ENCODE measurements at regions not wholly inside any gene's neighbourhood (a gene's known extent, or its start where the extent isn't known, plus 50 kb on each side); places are given as distances from the start of the nearest gene placed in this dataset.

DNA sequence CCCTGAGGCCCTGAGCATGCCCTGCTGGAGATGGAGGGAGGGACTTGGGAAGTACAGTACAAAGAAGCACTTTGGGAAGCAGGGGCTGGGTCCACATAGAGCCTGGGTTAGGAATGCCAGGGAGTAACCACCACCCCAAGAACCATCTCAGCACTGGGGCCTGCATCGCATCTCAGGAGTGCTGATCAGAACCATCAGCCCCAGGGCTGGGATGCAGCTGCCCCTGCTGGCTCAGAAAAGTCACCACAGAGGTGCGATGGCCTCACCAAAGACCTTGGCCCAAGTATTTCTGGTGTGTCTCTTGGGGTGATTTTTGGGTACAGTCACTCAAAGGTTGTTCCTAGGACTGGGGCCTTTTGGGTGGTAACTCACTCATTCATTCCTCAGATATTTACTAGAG, 236.8 kb upstream of the MVB12B start:
- no peak for DNase-seq (ENCODE audit: low read depth in 3 of 3)

DNA sequence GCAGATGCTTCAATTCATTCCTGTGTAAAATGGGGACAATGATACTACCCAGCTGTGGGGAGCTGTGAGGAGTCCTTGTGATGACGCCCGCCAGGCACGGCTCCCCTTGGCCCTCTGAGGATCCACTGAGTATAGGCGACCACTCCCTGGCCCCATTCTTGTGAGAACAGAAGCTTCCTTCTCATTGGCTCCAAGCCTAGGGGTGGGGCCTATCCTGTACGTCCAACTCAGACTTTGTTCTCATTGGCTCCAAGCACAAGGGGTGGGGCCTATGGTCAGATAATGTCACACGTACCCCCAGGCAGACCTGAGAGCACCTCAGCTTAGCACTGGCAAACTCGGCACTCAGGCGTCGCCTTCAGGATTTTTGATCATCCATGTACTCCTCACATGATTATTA, 232.9 kb upstream of the MVB12B start:
- no peak for DNase-seq (ENCODE audit: low read depth in 3 of 3)

DNA sequence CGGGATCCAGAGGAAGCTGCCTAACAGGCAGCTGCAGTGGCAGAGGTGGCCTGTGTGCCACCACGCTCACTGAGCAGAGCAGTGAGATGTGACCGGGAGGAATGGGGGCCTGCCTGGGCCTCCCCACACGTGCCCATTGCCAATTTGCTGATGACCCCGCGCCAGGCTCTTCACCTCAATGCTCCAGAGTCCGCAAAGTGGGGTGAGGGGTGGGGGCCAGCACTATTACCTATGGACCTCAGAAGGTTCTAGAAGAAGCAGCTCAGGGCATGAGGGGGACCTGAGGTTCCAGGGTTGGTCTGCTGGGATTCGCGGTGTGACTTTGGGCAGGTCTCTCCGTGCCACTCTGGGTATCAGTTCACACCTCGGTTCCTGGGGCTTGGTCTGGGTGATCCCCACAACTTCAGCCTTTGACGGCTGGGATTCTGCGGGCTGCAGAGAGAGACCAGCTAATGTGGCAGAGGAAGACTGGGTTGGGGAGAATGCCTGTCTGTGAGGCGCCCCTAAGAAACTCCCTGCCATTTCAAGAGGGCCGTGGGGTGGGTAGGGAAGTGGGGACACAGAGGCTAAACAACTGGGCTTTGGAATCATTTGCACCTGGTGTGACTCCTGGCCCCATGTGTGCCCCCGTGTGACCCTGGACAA, 231.0 kb upstream of the MVB12B start:
- no peak for DNase-seq (ENCODE audit: low read depth in 3 of 3)

DNA sequence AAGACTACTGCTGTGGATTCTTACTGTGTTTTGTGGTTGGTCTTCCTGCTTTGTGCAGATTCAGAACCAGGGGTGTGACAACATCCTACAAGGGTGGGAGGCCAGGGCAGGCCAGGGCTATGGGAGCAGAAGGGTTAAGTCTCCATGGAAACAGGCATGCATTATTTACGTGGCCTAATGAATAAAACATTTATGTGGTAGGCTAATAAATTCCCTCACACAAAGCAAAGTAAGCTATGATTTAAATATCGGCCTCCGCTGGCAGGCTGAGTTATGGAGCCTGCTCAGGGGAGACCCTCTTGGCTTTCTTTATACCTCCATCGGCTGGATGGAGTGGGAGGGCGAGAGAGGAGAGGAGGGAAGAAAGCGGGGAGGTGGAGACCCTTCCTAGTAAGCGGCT, 230.3 kb upstream of the MVB12B start:
- DNase-seq (ENCODE audit: low read depth in 3 of 3), result no peak

DNA sequence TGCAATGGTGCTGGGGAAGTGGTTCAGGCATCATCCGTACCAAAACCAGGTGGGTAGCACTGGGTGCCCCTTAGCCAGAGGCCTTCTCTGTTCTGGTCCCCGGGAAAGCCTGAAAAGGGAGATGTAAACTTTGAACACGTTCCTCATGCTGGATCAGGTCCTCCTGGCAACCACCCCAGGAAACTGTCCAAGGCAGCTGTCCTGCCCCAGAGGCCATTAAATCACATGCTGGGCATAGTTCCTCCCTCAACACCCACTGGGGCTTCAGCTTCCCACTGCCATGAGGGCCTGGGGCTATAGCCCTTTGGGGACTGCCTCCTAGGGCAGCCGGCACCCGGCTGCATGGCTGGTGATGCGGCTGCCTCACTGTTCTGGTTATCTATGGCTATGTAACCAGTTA, 228.9 kb upstream of the MVB12B start:
- DNase-seq (ENCODE audit: low read depth in 3 of 3), result no peak

DNA sequence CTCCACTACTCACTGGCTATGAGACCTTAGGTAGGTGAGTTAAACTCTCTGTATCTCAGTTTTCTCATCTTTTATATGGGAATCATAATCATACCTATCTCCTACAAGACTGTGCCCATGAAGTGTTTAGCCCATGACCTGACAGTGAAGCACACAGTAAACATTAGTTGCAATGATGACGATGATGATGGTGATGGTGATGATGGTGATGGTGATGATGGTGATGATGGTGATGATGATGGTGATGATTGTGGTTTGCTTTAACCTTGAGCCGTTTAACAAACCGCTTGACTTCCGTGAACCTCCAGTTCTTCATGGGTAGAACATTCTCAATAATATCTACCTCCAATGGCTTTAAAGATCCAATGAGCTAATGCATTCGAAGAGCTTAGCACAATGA, 220.2 kb upstream of the MVB12B start:
- no peak for DNase-seq (ENCODE audit: low read depth in 3 of 3)

DNA sequence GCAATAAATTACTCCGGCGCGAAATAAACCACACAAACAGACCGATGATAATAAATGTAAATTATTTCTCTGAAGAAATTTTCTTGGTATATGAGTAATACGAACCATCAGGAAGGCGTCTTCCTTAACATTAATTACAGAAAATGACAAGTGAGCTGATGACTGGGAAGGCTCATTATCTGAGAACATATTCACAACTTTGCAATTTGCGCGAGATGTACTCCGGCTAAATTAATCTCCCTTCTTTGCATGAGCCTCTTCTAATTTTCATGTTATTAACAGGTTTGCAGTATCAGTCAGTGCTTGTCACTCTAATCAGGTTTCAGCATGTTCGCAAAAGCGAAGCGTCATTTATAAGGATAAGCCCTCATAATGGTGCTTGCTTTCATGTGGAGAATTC, 218.9 kb upstream of the MVB12B start:
- no peak for DNase-seq (ENCODE audit: low read depth in 3 of 3)

DNA sequence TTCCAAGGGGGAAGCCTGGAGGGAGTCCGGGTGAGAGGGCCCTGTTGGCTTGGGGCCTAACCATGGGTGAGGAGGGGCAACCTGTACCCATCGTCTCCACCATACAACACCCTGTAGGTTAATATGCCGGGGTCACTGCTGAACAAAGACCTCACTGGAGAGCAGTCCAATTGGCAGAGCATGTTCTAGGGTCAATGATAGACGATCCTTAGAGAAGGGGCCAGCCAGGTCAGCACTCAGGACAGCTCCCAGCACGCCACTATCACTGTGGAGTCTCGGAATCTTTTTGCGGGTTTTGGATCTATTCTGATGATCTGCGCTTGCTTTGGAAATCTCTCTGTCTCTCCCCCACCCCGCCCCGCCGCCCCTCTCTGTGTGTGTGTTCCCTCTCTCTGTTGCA, 218.4 kb upstream of the MVB12B start:
- no peak for DNase-seq (ENCODE audit: low read depth in 3 of 3)

DNA sequence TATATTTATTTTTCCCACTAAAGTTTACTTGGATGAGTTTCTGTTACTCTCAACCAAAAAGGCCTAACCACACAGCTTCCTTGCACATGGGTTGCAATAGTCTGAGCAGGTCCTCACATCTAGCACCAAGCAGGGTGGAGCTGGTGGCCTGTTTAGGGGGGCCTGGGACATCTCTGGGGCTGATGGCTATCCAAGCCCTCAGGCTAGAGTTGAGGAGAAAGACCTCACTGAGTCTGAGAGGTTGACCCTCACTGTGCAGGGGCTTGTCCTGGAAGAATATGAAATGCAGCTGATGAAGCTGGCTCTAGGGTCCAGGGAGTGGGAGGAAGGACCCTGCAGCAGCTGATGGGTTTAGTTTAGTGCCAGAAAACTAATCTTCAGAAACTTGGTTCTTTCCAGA, 217.1 kb upstream of the MVB12B start:
- DNase-seq (ENCODE audit: low read depth in 3 of 3), result no peak

DNA sequence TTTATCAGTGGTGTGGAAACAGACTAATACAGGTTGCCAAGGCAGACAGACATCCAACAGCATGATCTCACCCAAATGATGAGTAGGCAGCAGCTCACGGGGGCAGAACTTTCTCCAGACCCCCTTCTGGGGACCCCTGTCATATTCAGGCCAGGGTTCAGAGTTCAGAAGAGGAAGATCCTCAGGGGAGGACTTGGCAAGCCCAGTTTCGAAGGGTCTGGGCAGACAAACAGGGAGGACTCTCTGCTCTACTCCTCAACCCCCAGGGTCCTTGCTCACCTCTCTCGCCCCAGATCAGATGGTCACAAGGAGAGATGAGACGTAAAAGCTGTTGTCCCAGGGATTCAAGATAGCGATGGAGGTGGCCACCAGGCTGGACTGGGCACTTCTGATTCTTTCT, 215.1 kb upstream of the MVB12B start:
- DNase-seq (ENCODE audit: low read depth in 3 of 3), result no peak

DNA sequence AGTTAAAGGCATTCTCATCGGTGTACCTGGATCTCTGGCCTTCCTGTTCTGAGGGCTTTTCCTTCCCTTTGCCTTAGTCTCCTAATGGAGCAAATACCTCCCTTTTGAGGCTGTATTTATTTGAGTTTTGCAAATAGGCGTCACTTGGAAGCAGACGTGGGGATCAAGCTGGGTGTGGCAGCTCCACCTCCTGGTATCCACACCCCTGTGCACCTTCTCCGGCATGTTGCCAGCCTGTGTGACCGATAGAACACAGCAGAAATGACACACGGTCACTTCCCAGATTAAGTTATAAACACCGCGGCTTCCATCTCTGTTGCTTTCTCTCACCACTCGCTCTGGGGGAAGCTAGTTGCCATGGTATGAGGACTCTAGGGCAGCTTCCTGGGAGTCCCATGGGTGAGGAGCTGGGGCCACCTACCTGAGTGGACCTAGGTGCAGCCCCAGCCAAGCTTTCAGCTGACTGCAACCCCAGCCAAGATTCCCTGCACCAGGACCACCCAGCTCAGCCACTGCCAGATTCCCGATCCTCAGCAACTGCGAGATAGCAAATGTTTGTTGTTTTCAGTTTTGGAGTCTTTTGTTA, 214.4 kb upstream of the MVB12B start:
- no peak for DNase-seq (ENCODE audit: low read depth in 3 of 3)

DNA sequence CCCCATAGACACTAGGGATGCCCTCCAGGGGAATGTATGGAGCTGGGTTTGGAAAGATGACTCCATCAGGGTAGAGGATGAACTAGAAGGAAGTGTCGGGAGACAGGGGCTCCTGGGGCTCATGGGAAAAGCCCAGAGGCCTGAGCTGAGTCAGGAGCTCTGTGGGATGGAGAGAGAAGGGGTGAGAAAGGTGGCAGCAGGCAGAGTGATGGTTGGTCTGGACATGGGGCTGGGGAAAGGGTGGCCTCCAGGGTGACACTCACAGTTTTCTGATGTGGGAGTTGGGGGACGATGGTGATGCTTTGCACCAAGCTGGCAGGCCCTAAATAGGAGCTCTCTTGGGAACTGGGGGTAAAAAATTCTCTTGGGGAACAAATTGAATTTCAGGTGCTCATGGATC, 213.5 kb upstream of the MVB12B start:
- DNase-seq (ENCODE audit: low read depth in 3 of 3), result no peak

DNA sequence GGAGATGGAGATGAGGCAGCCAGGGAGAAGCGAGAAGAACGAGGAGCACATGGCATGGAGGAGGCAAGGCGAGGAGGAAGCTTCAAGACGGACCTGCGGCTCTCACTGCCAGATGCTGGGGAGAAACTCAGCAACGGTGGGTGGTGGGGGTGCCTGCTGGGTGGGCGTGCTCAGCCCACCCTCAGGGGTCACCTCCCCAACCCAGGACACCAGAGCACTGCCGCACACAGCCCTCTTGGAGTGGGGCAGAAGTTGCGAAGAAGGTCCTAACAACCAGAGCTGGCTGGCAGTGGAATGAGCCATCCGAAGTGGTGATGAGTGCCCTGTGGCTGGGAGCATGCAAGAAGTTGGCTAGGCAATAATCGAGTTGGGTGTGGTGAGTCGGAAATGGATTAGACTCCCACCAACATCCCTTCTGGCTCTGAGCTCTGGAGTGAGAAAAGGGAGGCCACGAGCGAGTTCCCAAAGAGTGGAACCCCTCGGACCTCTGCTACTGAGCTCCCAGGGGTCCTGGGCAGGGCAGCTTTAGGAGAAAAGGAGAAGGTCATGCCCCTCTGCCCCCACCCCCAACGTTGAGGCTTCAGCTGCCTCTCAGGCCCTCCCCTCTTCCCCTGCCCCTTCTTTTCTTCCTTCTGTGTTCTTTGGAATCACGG, 212.7 kb upstream of the MVB12B start:
- no peak for DNase-seq (ENCODE audit: low read depth in 3 of 3)

DNA sequence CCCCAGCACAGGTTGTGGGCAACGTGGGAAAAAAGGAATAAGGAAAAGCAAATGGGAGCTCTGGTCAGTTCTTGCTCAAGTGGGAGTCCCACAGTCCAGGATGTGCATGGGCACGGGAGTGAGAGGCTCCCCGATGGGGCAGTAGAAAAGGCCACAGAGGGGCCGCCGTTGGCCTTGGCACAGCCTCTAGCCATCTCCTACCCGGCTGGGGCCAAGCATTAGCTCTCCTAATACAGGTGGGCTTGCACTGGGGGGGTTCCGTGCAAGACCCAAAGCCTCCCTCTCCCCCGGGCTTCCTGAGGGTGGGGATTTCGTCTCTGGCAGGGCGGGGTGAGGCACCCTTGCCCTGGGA, 212.2 kb upstream of the MVB12B start:
- no peak for DNase-seq (ENCODE audit: low read depth in 3 of 3)

DNA sequence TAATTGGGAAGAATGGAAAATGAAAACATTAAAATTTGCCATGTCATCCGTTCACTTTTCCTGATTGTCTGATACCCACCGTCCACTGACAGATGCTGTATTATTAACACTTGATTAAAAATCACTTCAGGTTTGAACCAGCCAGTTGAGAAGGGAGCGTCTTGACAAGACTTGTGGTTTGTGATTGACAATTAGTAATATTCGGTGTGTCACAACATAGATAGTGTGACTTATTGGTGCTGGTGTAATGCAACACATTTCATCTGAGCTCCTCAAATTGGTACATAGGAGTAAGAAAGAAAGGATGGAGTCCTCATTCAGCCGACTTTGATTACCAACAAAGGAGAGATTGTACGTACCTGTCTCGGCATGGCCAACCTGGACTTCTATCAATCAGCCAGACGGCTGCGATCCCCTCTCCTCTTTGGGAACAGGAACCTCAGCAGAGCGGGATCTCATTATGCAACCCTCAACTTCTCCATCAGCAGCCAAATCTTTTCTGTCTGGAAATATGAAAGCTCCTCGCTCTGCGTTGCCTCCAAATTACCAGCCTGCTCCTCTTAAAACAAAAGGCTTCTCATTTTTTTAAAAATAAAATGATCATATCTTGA, 211.7 kb upstream of the MVB12B start:
- DNase-seq (ENCODE audit: low read depth in 3 of 3), result no peak

DNA sequence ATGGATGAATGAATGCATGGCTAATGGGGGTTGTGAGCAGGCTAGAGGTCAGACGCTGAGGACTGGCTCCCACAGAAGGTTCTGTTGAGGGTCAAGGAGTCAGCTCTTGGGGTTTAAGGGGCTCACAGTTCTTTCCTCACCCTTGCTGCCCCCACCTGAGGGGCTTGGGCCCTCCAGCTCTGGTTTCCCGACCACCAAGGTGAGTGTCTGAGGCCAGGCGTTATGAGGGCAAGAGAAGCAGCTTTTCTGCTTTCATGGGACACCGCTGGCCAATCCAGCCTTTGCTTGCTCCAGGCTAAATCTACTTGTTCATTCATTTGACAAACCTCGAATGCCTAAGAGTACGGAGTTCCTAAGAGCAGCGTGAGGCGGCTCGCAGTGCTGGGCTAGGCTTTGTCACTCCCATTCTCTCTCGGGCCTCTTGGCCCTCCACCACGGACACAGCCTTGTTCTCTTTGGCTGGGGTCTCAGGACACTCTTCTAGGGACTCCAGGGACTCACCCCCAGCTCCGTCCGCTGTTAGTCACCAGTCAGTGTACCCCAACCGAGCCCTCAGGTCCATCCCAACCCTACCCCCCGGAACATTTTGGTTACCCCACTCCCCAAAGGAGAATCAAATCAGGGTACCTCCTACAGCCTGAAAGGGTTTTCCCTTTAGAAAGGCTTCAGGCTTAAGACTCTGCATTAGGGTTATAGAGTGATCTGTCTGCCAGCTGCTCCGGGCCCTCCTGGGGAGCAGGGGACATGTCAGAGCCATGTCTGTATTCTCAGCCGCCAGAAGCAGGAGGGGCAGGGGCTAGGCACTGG, 210.1 kb upstream of the MVB12B start:
- no peak for DNase-seq (ENCODE audit: low read depth in 3 of 3)

DNA sequence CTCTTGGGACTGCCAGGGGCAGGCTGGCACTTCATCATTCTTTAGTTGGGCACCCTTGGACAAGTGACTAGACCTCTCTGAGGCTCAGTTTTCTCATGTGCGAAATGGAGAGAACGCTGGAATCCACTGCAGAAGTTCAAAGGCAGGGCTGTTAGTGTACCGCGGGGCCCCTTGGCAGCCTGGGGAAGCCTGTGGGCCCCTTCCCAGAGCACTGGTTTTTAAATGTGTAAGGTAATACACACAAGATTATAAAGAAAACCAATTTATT, 209.5 kb upstream of the MVB12B start:
- no peak for DNase-seq (ENCODE audit: low read depth in 3 of 3)

DNA sequence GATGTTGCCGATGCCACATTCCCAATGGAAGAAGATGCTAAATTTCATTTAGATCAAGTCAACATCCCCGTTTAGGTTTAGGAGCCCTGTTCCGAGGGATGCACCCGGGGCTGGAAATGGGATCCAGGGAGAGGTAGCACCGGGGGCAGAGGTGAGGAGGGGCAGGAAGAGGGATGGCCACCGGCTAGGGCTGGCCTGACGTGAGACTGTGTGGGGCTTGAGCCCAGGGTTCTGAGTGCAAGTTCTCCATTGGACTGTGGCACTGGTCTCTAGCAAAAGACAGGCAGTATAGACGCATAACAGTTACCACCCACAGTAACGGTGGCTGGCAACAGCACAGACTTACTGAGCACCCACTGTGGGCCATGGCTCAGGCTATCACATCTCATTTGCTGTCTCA, 209.0 kb upstream of the MVB12B start:
- DNase-seq (ENCODE audit: low read depth in 3 of 3), result no peak

DNA sequence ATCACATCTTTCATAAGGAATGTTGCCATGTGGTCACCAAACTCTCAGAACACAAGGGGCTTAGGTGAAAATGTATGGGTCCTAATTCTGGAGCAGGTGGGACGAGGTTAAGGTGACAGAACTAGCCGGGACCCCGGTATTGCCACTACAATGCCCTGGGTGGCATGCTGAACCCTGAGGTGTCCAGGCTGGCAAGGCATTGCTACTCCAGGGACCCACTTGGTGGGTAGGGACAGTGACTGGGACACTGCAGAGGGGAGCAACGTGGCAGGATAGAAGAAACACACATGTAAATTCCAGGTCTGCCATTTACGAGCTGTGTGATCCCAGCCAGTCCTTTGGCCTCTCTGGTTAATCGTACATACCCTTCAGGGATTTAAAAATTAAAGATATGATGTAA, 206.9 kb upstream of the MVB12B start:
- DNase-seq (ENCODE audit: low read depth in 3 of 3), result no peak

DNA sequence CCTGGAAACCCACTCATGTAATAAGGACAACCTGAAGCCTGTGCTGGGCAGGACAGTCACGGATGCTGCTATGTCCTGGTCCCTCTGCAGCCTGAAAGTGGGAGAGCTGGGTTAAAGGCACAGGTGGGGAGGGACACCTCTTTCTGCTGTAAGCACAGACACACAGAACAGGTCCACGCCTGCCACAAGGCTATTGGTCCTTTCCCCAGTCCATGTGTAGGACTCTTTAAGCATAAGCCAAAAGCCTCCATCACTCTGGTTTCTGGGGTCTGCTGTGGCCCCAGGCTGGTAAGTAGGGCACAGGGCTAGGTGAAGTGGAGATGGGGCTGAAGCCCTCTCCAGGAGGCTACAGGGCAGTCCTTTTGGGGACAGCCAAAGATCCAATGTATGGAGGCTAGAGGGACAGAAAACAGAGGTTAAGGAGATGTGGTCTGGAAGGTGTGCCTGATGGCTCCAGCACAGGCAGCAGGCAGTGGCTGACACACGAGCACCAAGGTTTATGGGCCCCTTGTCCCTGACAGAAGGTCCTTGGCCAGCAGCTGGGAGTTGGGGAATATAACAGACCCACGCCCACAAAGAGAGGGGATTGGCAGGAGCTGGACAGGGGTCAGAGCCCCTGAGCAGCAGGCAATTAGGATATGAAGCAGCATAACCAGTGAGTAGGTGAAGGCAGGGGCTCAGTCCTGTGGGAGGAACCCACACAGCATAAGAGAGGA, 203.6 kb upstream of the MVB12B start:
- no peak for DNase-seq (ENCODE audit: low read depth in 3 of 3)

DNA sequence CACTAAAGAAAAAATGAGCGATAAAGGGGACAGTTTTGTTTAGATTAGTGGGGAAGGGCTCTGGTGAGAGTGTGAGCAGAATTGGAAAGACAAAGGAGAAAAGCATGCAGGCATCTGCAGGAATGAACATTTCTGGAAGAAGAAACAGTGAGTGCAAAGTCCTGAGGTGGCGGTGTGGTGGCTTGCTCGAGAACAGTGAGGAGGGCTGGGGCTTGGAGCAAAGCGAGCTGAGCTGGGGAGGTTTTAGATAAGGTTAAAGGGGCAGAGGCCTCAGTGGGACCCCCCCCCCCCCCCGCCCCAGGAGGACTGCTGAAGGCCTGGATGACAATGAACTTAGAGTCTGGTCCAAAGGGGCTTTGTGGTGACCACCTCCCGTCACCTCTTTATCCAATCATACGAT, 202.7 kb upstream of the MVB12B start:
- DNase-seq (ENCODE audit: low read depth in 3 of 3), result no peak

DNA sequence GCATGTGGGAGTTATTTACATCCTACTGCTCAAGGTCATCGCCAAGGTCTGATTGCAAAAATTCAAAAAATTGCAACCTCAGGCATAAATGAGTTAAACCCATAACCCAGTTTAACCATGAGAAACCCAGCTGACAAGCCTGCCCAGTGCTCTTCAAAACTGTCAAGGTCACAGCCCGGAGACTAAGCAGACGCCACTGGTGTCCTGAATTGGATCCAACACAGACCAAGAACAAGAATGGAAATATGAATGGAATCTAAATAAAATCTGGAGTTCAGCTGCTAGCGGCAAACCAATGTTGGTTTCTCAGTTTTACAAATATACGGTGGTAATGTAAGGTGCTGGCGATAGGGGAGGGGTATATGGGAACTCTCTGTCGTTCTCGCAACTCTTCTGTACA, 201.5 kb upstream of the MVB12B start:
- no peak for DNase-seq (ENCODE audit: low read depth in 3 of 3)

Measured in stimulated activated CD4-positive, alpha-beta T cell treated with anti-CD3 and anti-CD28 coated beads, TNF-alpha, amount 100 ng/mL, for 48 hours (primary cell).